Fibroblast of pulmonary artery (primary cell): ENCODE measurements at regions not wholly inside any gene's neighbourhood (a gene's known extent, or its start where the extent isn't known, plus 50 kb on each side); places are given as distances from the start of the nearest gene placed in this dataset.

Experiments
- DNase-seq: peaks from one replicate; pipeline ENCODE4 v3.0.0-alpha.2; 2010; ENCODE audit warnings: low read depth
- H3K4me3 ChIP-seq: replicated peaks from 2 replicates; pipeline ENCODE4 v1.5.1; 2011; ENCODE audit warnings: low read depth, mild to moderate bottlenecking, control low read depth, low read length, moderate library complexity
- TF ChIP-seq, protein P1 (sequence below): IDR thresholded peaks from 2 replicates; pipeline ENCODE4 v1.5.1; 2011; ENCODE audit warnings: mild to moderate bottlenecking, control low read depth, low read length, inconsistent platforms; ENCODE audit errors: missing control alignments

DNA sequence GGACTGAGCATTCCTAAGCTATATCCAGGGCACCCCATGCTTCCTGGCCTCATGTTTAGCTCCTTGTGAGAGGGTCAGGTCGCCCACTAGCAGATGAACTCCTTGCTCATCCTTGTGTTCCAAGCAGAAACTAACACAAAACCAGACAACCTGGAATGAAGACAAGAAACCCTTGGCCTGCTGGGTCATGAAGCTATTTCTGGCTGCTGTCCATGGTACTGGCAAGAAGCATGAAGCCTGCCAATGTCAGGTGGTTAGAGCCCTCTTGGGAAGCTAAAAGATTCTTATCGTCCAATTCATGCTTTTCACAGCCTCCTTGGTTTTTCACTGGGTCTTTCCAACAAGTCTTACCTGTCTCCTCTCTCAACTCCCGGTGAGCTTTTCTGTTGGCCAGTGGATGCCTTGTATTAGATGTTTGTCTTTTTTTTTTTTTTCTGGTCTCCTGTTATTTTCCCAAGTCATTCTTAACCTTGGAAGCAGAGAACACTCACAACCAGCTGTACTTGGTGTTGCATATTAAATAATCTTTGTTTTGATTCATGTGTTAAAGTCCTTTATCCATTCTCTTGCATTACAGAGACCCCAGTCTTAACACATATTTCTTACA lies 180.3 kb downstream of the ANKRD60 start:
- peak; percentile 44 for DNase-seq
- TF ChIP-seq, protein P1, sequence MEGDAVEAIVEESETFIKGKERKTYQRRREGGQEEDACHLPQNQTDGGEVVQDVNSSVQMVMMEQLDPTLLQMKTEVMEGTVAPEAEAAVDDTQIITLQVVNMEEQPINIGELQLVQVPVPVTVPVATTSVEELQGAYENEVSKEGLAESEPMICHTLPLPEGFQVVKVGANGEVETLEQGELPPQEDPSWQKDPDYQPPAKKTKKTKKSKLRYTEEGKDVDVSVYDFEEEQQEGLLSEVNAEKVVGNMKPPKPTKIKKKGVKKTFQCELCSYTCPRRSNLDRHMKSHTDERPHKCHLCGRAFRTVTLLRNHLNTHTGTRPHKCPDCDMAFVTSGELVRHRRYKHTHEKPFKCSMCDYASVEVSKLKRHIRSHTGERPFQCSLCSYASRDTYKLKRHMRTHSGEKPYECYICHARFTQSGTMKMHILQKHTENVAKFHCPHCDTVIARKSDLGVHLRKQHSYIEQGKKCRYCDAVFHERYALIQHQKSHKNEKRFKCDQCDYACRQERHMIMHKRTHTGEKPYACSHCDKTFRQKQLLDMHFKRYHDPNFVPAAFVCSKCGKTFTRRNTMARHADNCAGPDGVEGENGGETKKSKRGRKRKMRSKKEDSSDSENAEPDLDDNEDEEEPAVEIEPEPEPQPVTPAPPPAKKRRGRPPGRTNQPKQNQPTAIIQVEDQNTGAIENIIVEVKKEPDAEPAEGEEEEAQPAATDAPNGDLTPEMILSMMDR = no peak
- H3K4me3 ChIP-seq = no peak overlapping the region

DNA sequence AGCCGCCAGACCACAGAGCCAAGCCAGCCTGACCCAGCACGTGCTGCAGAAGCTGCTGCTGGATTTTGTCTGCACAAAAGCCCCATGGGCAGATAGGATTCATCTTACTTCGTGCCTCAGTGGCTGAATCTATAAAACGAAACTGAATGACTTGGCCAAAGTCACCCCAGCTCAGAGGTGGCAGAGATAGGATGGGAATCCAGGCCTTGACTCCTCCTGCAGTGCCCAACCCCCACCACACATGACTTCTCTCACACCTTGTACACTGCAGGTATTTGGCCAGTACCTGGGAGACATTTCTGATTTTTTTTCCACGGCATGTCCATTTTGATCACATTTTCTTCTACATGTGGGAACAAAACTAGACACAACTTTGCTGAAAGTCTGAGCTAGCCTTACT lies 182.1 kb downstream of the ANKRD60 start:
- no peak overlapping the region for H3K4me3 ChIP-seq
- TF ChIP-seq, protein P1 = no peak
- no peak for DNase-seq

DNA sequence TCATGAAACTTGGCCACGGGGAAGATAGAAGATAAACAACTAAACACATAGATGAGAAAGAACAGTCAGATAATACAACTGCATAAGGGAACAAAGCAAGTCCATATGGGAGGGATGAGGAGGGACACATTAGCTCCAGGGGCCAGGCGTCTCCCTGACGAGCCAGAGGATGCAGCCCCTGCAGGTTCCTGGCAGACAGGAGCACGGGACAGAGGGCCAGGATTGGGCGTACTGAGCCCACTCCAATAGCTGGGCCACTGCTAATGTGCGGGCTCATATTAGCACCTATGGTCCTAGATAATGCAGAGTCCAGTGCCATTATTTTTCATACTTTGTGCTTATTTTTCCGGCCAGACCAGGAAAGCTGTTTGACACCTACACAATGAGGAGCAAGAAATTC lies 182.9 kb downstream of the ANKRD60 start:
- H3K4me3 ChIP-seq = no peak overlapping the region
- DNase-seq = no peak
- TF ChIP-seq, protein P1 = no peak

DNA sequence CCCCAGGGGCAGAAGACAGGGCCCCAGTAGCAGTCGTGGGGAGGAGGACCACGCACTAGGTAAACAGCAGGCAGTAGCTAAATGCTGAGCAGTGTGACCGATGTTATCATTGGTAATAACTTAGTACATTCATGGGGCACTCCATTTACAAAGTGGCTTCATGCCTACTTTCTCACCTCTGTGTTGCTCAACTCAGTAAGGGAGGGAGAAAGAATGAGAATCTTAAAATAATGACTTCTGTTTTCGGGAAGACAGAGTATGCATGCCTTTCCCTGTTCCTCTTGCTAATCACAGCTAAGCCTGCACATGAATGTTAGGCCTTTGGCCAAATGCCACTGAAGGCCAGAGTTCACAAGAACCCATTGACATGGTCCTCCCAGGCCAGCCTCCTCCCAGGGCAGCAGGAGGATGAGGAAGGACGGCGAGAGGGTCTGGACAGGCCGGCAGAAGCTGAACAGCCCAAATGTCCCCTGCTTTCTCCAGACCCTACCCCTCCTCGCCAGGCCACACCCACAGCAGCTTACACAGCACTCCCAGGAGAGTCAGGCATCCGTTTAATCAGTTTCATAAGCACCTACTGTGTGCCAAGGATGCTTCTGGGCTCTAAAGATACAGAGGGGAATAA lies 183.4 kb downstream of the ANKRD60 start:
- TF ChIP-seq, protein P1 = no peak
- no peak for DNase-seq

DNA sequence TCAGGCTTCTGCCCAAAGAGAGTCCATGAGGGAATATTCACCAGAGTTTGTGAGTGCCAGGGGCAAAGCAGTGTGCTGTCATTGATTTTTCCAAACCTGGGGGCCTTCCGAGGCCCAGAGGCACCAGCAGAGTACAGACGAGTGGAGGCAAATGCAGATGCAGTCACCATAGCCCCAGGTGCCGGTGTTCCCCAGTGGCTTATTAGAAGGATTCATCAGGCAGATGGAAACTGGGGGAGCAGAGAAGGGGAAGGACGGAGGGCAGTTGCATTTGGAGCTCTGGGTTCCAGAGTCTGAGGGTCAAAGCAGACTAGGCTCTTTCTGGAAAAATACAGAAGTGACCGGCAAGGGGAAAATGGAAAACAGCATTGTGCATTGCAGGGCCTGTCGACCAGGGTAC lies 184.2 kb downstream of the ANKRD60 start:
- TF ChIP-seq, protein P1 = no peak
- DNase-seq = no peak
- H3K4me3 ChIP-seq = no peak overlapping the region

More for the DNA sequence above, 183.4 kb downstream of the ANKRD60 start:
- H3K4me3 ChIP-seq = no peak overlapping the region

DNA sequence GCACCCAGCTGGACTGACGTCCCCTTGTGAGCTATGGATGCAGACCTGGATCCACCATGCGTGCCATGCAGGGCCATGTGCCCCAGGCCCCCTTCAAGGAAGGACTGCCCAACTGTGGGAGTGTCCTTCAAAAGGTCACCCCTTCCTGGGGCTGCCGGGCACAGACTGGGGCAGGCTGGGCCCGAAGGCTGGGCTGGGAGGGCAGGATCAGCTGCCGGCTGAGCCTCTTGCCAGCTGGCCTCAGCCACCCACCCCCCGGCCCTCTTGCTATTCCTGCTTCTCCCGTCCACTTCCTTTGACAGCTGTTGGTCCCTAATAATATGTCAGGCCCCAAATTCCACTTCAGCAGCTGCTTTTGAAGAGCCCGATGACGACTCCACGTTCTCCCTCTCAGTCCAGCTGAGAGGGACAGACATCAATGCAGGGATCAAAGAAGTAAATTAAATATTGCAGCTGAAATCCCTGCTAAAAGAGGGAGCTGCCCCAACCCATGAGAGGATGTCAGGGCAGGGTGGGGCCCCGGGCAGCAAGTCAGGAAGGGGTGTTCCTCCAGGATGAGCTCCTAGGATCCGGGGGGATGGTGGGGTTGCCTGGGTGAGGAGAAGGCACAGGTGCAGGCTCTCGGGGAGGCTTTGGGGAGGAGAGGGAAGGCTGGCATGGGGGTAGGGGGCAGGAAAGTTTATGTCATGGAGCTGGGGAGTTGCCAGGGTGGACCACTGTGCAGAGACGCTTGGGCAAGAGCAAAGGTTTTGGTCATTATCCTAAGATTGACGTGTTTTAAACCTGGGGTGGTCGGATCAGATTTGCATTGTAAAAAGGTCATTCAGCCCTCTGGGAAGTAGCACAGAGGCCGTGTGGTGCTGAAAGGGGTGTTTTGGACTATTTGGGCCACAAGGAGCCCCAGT lies 185.0 kb downstream of the ANKRD60 start:
- DNase-seq = no peak
- no peak overlapping the region for H3K4me3 ChIP-seq
- TF ChIP-seq, protein P1 = no peak
